ENCODE measurements at regions not wholly inside any gene's neighbourhood (a gene's known extent, or its start where the extent isn't known, plus 50 kb on each side); places are given as distances from the start of the nearest gene placed in this dataset.

DNA sequence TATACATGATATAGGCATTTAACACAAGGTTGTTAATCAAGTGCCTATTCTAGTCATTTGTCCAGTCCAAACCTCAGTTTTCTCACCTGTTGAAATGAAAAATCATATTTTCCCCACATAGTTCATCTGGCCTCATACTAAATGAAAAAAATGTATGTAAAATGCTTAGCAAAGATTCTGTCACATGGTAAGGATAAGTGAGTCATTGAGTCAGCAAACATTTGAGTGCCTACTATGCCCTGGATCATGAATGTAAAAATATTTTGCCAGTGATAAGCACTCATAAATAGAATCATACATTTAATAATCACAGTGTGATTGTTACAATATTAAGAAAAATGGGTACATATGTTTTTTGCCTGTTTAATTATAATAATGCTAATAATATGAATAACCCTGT is 181.2 kb upstream of the PAPPA start:
- peak; percentile 38 for DNase-seq (ENCODE audit: low read depth)
- no peak overlapping the region for H3K4me3 ChIP-seq (ENCODE audit: low read depth, low read length)
- no peak for TF ChIP-seq CTCF (conservative IDR thresholded peaks at IDR 0.05; ENCODE audit: low read depth, low read length)

GRCh38 chr9:115972843-115973595 is 180.6 kb upstream of the PAPPA start:
- no peak for TF ChIP-seq CTCF (conservative IDR thresholded peaks at IDR 0.05; ENCODE audit: low read depth, low read length)
- peak; percentile 55 for DNase-seq (ENCODE audit: low read depth)
- H3K4me3 ChIP-seq (ENCODE audit: low read depth, low read length) = no peak overlapping the region

DNA sequence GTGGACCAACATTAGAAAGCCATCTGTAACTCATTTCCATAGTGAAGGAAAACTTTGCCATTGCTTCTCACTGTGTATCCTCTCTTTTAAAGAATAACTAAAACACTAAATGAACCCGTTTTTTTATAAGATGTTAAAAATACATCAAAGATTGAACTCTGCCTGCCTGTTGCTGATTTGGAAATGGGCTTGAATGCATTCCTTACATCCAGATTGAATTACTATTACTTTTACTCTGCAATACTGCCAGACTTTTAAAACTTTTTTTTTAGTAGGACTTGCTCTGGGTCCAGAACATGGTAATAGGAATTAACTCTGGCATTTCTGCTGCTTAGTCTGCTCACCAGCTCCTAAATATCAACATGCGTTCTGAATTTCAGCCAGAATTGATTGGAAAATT is 176.8 kb upstream of the PAPPA start:
- DNase-seq (ENCODE audit: low read depth) = no peak
- no peak for TF ChIP-seq CTCF (conservative IDR thresholded peaks at IDR 0.05; ENCODE audit: low read depth, low read length)
- no peak overlapping the region for H3K4me3 ChIP-seq (ENCODE audit: low read depth, low read length)

DNA sequence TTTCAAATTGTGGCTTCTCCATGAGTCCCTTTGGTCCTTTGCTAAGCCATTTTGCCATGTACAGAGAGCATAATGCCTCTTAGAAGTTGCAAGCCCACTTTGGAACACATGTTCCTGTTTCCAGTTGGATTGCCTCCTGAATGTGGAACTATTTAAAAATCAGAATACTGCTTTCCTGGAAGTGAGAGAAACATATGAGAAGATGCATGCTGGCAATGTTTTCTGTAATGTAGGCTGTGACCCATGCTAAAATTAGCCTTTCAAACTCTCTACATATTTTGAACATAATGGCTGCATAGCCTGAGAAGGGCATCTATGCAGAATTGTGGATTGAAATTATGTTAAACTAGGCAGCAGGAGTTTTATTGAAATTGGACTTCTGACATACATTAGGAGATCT is 175.5 kb upstream of the PAPPA start:
- TF ChIP-seq CTCF (conservative IDR thresholded peaks at IDR 0.05; ENCODE audit: low read depth, low read length) = no peak
- DNase-seq (ENCODE audit: low read depth) = no peak
- no peak overlapping the region for H3K4me3 ChIP-seq (ENCODE audit: low read depth, low read length)

DNA sequence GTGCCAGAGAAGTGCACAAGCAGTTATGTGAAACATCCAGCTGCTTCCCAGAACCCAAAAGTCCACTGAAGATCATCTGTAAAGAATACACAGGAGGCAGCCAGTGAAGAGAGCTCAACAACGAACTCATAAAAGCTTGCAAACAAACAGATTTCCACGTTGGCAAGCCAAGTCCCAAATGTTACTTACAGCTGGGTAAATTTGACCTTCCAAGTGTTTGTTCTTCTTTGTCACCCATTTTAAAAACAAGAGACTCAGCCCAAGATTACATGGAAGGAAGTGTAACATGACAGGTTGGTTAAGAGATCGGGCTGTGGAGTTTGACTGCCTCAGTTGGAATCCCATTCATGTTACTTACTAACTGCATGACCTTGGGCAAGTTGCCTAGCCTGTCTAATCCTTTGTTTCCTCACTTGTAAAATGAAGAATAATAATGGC is 174.9 kb upstream of the PAPPA start:
- DNase-seq (ENCODE audit: low read depth) = peak; percentile 42
- no peak for TF ChIP-seq CTCF (conservative IDR thresholded peaks at IDR 0.05; ENCODE audit: low read depth, low read length)

DNA sequence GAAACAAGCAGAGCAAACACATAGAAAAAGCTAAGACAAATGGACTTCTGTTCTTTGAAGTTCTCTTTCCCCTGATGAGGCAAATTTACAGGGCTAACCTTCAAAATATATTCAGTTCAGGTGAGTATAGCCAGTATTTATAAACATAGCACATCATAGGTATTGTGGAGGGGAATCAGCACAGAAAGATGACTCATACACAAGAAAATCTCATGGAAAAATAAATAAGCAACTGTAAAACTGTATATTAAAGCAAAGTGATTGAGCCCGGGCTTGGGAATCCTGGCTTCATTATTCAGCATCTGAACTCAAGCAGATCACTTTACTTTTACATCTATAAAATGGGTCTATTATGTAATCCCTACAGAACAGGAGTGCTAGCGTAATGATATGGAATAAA is 173.5 kb upstream of the PAPPA start:
- TF ChIP-seq CTCF (conservative IDR thresholded peaks at IDR 0.05; ENCODE audit: low read depth, low read length) = no peak
- no peak for DNase-seq (ENCODE audit: low read depth)
- H3K4me3 ChIP-seq (ENCODE audit: low read depth, low read length) = no peak overlapping the region

More for the DNA sequence above, 174.9 kb upstream of the PAPPA start:
- H3K4me3 ChIP-seq (ENCODE audit: low read depth, low read length) = no peak overlapping the region

GRCh38 chr9:115980502-115980901 is 173.1 kb upstream of the PAPPA start:
- no peak for TF ChIP-seq CTCF (conservative IDR thresholded peaks at IDR 0.05; ENCODE audit: low read depth, low read length)
- H3K4me3 ChIP-seq (ENCODE audit: low read depth, low read length) = no peak overlapping the region
- no peak for DNase-seq (ENCODE audit: low read depth)

Measured in choroid plexus epithelial cell (primary cell).